Parathyroid adenoma (tissue), 2 donors: ENCODE measurements at regions not wholly inside any gene's neighbourhood (a gene's known extent, or its start where the extent isn't known, plus 50 kb on each side); places are given as distances from the start of the nearest gene placed in this dataset.
A peak's percentile ranks its signal among the peaks of the same experiment; 100 is the strongest.
"Not testable (repeated sequence)": the region's sequence is repeated elsewhere in the genome, so short reads cannot be mapped to it uniquely, and the experiment has no call there.

Experiments
- H2AFZ ChIP-seq: fragments of 300-600 bp; sonication (generic); one replicate; pipeline ENCODE4 v1.7.0; 2017; ENCODE audit warnings: antibody characterized with exemption, mild to moderate bottlenecking
- H3K27ac ChIP-seq: fragments of 300-600 bp; sonication (generic); one replicate; pipeline ENCODE4 v1.7.0; 2017
- H3K27me3 ChIP-seq: fragments of 300-600 bp; sonication (generic); one replicate; pipeline ENCODE4 v1.7.0; 2017; ENCODE audit warnings: low read length; ENCODE audit not compliant: control insufficient read depth, insufficient read depth
- H3K36me3 ChIP-seq: fragments of 300-600 bp; sonication (generic); one replicate; pipeline ENCODE4 v1.7.0; 2017; ENCODE audit warnings: low read length; ENCODE audit not compliant: control insufficient read depth, insufficient read depth
- H3K4me1 ChIP-seq: fragments of 300-600 bp; sonication (generic); one replicate; pipeline ENCODE4 v1.7.0; 2017; ENCODE audit warnings: control low read depth
- H3K4me2 ChIP-seq: fragments of 300-600 bp; sonication (generic); one replicate; pipeline ENCODE4 v1.7.0; 2017; ENCODE audit warnings: low read length
- H3K4me3 ChIP-seq: fragments of 300-600 bp; sonication (generic); one replicate; pipeline ENCODE4 v1.7.0; 2017; ENCODE audit warnings: low read depth, low read length
- H3K79me2 ChIP-seq: fragments of 300-600 bp; sonication (generic); one replicate; pipeline ENCODE4 v1.7.0; 2017; ENCODE audit warnings: control low read depth
- H3K9ac ChIP-seq: fragments of 300-600 bp; sonication (generic); one replicate; pipeline ENCODE4 v1.7.0; 2017; ENCODE audit warnings: mild to moderate bottlenecking
- H3K9me3 ChIP-seq: fragments of 300-600 bp; sonication (generic); one replicate; pipeline ENCODE4 v1.7.0; 2017; ENCODE audit warnings: low read length; ENCODE audit not compliant: control insufficient read depth
- CTCF ChIP-seq: fragments of 300-600 bp; sonication (generic); IDR thresholded peaks from one replicate; pipeline ENCODE4 v1.7.0; 2017; ENCODE audit warnings: antibody characterized with exemption, mild to moderate bottlenecking
- donor health status: primary hyperparathyroidism.

DNA sequence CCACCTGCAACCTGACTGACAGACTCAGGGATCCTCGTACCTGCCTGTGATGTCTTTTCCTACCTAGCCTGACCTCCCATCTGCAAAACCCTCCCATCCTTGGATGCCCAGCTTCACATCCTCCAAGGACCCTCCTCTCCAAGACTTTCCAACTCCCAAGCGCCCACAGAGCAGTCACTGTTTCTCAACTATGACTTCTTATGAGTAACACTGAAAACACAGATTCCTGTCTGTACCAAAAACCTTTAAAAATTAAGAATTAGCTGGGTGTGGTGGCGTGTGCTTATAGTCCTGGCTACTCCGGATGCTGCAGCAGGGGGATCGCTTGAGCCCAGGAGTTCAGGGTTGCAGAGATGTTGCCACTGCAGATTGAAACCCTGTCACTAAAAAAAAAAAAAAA, 181.9 kb downstream of the PSMG1 start:
- no peaks in the 10 kb centered on the region for H3K79me2 ChIP-seq
- peak overlapping the region; percentile 61 for H3K27ac ChIP-seq
- peaks cover 9% of the 10 kb centered on the region for H3K4me1 ChIP-seq
- H3K9me3 ChIP-seq: no peaks in the 10 kb centered on the region
- no peak overlapping the region for H3K9ac ChIP-seq
- H3K4me2 ChIP-seq: no peak overlapping the region
- TF ChIP-seq CTCF: no peak
- no peaks in the 10 kb centered on the region for H3K36me3 ChIP-seq
- no peak overlapping the region for H2AFZ ChIP-seq
- no peak overlapping the region for H3K4me3 ChIP-seq
- H3K27me3 ChIP-seq: no peaks in the 10 kb centered on the region

DNA sequence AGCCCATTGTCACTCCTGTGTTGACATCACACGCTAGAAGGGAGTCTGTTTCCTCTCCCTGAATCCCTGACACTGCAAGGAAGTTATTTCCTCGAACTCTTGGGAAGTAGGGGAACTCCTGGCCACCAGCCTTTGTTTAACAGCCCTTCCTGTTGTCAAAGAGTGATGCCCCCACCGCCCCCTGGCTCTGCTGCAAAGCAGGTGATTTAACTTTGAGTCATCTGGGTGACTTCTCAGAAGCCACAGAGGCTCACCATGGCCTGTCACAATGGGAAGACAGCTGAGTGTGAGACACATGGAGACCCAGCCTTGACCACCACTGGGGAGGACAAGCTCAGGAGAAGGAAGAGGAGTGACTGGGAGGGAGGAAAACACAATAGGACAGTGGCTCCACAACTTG, 182.8 kb downstream of the PSMG1 start:
- H3K4me3 ChIP-seq: no peak overlapping the region
- no peak overlapping the region for H3K4me2 ChIP-seq
- peaks cover 8% of the 10 kb centered on the region for H3K4me1 ChIP-seq
- peak overlapping the region; percentile 61 for H3K27ac ChIP-seq
- no peaks in the 10 kb centered on the region for H3K36me3 ChIP-seq
- H3K9ac ChIP-seq: no peak overlapping the region
- TF ChIP-seq CTCF: no peak
- H3K9me3 ChIP-seq: no peaks in the 10 kb centered on the region
- H3K79me2 ChIP-seq: no peaks in the 10 kb centered on the region
- no peaks in the 10 kb centered on the region for H3K27me3 ChIP-seq
- no peak overlapping the region for H2AFZ ChIP-seq

DNA sequence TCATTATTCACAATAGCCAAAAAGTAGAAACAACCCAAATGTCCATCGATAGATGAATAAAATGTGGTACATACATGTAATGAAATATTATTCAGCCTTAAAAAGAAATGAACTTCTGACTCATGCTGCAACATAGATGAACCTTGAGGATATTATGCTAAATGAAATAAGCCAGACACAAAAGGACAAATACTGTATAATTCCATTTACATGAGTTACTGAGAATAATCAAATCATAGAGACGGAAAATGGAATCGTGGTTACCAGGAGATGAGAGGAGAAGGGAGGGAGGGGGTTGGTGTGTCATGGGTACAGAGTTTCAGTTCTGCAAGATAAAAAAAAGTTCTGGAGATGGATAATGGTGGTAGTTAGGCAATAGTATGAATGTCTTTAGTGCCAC, 184.1 kb downstream of the PSMG1 start:
- H3K27ac ChIP-seq: no peak overlapping the region
- no peak for TF ChIP-seq CTCF
- no peak overlapping the region for H2AFZ ChIP-seq
- H3K79me2 ChIP-seq: no peaks in the 10 kb centered on the region
- H3K4me2 ChIP-seq: no peak overlapping the region
- H3K36me3 ChIP-seq: no peaks in the 10 kb centered on the region
- no peaks in the 10 kb centered on the region for H3K9me3 ChIP-seq
- H3K9ac ChIP-seq: no peak overlapping the region
- no peaks in the 10 kb centered on the region for H3K27me3 ChIP-seq
- peaks cover under 1% of the 10 kb centered on the region for H3K4me1 ChIP-seq
- H3K4me3 ChIP-seq: no peak overlapping the region

DNA sequence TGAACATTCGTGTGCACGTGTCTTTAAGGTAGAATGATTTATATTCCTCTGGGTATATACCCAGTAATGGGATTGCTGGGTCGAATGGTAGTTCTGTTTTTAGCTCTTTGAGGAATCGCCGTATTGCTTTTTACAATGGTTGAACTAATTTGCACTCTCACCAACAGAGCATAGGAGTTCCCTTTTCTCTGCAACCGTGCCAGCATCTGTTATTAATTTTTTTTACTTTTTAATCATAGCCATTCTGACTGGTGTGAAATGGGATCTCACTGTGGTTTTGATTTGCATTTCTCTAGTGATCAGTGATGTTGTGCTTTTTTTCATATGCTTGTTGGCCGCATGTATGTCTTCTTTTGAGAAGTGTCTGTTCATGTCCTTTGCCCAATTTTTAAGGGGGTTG, 185.0 kb downstream of the PSMG1 start:
- not testable (repeated sequence) for H3K4me1 ChIP-seq, H3K79me2 ChIP-seq, H3K27me3 ChIP-seq, H3K9ac ChIP-seq, H3K4me2 ChIP-seq, H3K4me3 ChIP-seq, H3K9me3 ChIP-seq, H2AFZ ChIP-seq, H3K36me3 ChIP-seq, H3K27ac ChIP-seq

DNA sequence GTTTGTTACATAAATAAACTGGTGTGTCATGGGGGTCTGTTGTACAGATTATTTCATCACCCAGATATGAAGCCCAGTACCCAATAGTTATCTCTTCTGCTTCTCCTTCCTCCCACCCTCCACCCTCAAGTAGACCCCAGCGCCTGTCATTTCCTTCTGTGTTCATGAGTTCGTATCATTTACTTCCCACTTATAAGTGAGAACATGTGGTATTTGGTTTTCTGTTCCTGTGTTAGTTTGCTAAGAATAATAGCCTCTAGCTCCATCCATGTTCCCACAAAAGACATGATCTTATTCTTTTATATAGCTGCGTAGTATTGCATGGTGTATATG, 185.4 kb downstream of the PSMG1 start:
- not testable (repeated sequence) for H3K27me3 ChIP-seq, H3K4me3 ChIP-seq, H3K4me1 ChIP-seq, H3K9ac ChIP-seq, H2AFZ ChIP-seq, H3K9me3 ChIP-seq, H3K36me3 ChIP-seq, H3K4me2 ChIP-seq, H3K27ac ChIP-seq, H3K79me2 ChIP-seq

DNA sequence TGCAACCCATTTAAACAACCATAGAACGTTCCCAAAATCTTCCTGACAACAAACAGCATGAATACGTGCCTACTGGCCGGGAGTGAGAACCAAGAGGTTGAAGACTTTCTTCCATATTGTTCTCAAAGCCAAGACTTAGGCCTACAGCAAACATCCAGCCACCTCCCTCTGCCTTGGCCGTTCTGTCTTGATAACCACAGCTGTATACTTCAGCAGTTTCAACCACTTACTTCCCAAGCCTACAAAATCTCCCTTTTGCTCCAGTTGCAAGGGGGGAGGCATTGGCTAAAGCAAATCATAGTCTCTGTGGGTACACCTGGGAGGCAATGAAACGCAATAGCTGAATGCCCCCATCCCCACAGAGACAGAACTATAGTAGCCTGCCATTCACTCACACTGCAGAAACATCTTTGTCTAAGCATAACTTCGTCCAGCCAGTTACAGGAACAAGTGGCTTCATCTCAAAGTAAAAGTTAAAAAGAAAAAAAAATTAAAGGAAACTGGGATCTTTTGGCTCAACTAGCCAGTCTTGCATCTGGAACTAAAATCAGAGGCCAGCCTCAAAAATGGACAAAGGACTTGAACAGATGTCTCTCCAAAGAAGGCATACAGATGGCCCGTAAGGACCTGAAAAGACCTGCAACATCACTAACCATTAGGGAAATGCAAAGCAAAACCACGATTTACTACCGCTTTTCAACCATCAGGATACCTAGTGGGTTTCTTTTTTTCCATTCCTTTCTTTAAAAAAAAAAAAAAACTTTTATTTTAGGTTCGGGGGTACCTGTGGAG, 186.0 kb downstream of the PSMG1 start:
- Histone ChIP-seq H2AFZ (no peak overlapping the region), H3K27ac (no peak overlapping the region)
- TF ChIP-seq CTCF: no peak

More for the DNA sequence above, 186.0 kb downstream of the PSMG1 start:
- no peaks in the 10 kb centered on the region for H3K79me2 ChIP-seq
- no peak overlapping the region for H3K4me2 ChIP-seq
- no peaks in the 10 kb centered on the region for H3K27me3 ChIP-seq
- H3K4me1 ChIP-seq: peaks cover 14% of the 10 kb centered on the region
- H3K9me3 ChIP-seq: no peaks in the 10 kb centered on the region
- no peak overlapping the region for H3K4me3 ChIP-seq
- no peaks in the 10 kb centered on the region for H3K36me3 ChIP-seq
- no peak overlapping the region for H3K9ac ChIP-seq
